ENCODE measurements at regions not wholly inside any gene's neighbourhood (a gene's known extent, or its start where the extent isn't known, plus 50 kb on each side); places are given as distances from the start of the nearest gene placed in this dataset.

- no peak for TF ChIP-seq EZH2phosphoT487 (IDR thresholded peaks at IDR 0.05; ENCODE audit: borderline replicate concordance, low read depth, low read length)
- no peak for TF ChIP-seq CTCF (conservative IDR thresholded peaks at IDR 0.05; ENCODE audit: low read length)
These were observed 143.6 kb downstream of the COPRS start for GRCh38 chr17:31715446-31715845.
